OCI-LY7 (cell line): ENCODE measurements at regions not wholly inside any gene's neighbourhood (a gene's known extent, or its start where the extent isn't known, plus 50 kb on each side); places are given as distances from the start of the nearest gene placed in this dataset.

ENCODE experiments used
- BruUV-seq: library from RNA; stranded (reverse); fragments of 400-500 nt; replicated peaks from 2 replicates; lab custom pipeline; 2021; lab: Mats Ljungman, UMichigan
- CTCF ChIA-PET: fragments of 300-600 bp; sonication (Branson Sonifier 250); formaldehyde crosslinking; loops from one replicate; lab custom pipeline; 2022; ENCODE audit warnings: antibody characterized with exemption; ENCODE audit not compliant: unreplicated experiment; lab: Charles Lee
- POLR2A ChIA-PET: fragments of 300-600 bp; sonication (Branson Sonifier 250); formaldehyde crosslinking; loops from one replicate; lab custom pipeline; 2022; ENCODE audit warnings: antibody characterized with exemption; lab: Charles Lee
- DNase-seq: peaks from one replicate; pipeline ENCODE4 v3.0.0-alpha.2; 2015; ENCODE audit warnings: low spot score
- H2AFZ ChIP-seq: fragments of 200-600 bp; sonication (generic), shearing (Covaris generic); 2 replicates; pipeline ENCODE4 v1.6.1; 2014; ENCODE audit warnings: mild to moderate bottlenecking, antibody characterized with exemption, low read length, moderate library complexity
- H3K27ac ChIP-seq: fragments of 200-600 bp; sonication (generic); 2 replicates; pipeline ENCODE4 v1.5.1; 2014; ENCODE audit warnings: mixed run types, low read depth, mild to moderate bottlenecking, moderate library complexity, low read length, inconsistent platforms; ENCODE audit not compliant: poor library complexity, severe bottlenecking
- H3K36me3 ChIP-seq: fragments of 200-600 bp; sonication (generic); 2 replicates; pipeline ENCODE4 v1.6.1; 2014; ENCODE audit warnings: mild to moderate bottlenecking, antibody characterized with exemption, low read length, moderate library complexity, mixed read lengths; ENCODE audit not compliant: insufficient read depth
- H3K4me1 ChIP-seq: fragments of 200-600 bp; sonication (generic); 2 replicates; pipeline ENCODE4 v1.5.1; 2014; ENCODE audit warnings: mild to moderate bottlenecking, low read length; ENCODE audit not compliant: insufficient read depth, poor library complexity, severe bottlenecking
- H3K4me2 ChIP-seq: fragments of 200-600 bp; sonication (generic); 2 replicates; pipeline ENCODE4 v1.6.1; 2014; ENCODE audit warnings: mild to moderate bottlenecking, low read length
- H3K4me3 ChIP-seq: fragments of 200-600 bp; sonication (generic); 2 replicates; pipeline ENCODE4 v1.5.1; 2014; ENCODE audit warnings: mild to moderate bottlenecking, low read depth, low read length; ENCODE audit not compliant: poor library complexity, severe bottlenecking
- H3K79me2 ChIP-seq: fragments of 200-600 bp; sonication (generic); 2 replicates; pipeline ENCODE4 v1.6.1; 2016; ENCODE audit warnings: low read depth, mild to moderate bottlenecking, low read length, moderate library complexity, mixed read lengths; ENCODE audit not compliant: insufficient read depth
- H3K9me2 ChIP-seq: fragments of 200-600 bp; sonication (generic); 2 replicates; pipeline ENCODE4 v1.6.1; 2016; ENCODE audit warnings: mild to moderate bottlenecking, low read length, mixed read lengths; ENCODE audit not compliant: insufficient read depth
- H3K9me3 ChIP-seq: fragments of 200-600 bp; sonication (generic); 2 replicates; pipeline ENCODE4 v1.6.1; 2014; ENCODE audit warnings: mild to moderate bottlenecking, mixed run types, low read length, mixed read lengths
- H4K20me1 ChIP-seq: fragments of 200-600 bp; sonication (generic); 2 replicates; pipeline ENCODE4 v1.6.1; 2014; ENCODE audit warnings: mild to moderate bottlenecking, antibody characterized with exemption, low read length, moderate library complexity, mixed read lengths; ENCODE audit not compliant: insufficient read depth
- EZH2phosphoT487 ChIP-seq: fragments of 200-600 bp; sonication (generic); IDR thresholded peaks from 2 replicates; pipeline ENCODE4 v1.6.1; 2018; ENCODE audit warnings: low read depth, borderline replicate concordance, mild to moderate bottlenecking, mixed run types, antibody characterized with exemption, low read length, moderate library complexity, mixed read lengths
- intact Hi-C: fragments of 100-400 bp; cut with micrococcal nuclease; formaldehyde crosslinking; loops from one replicate; pipeline ENCODE4 v1.10.0; 2022; ENCODE audit not compliant: unreplicated experiment
- TF ChIP-seq, protein P1 (sequence below): fragments of 200-600 bp; sonication (generic); conservative IDR thresholded peaks from 2 replicates; pipeline ENCODE4 v1.5.1; 2014; ENCODE audit warnings: mild to moderate bottlenecking, antibody characterized with exemption, low read length, moderate library complexity, mixed read lengths

GRCh38 chrX:39047174-39047573 is 245.9 kb downstream of the MID1IP1 start:
- TF ChIP-seq, protein P1, sequence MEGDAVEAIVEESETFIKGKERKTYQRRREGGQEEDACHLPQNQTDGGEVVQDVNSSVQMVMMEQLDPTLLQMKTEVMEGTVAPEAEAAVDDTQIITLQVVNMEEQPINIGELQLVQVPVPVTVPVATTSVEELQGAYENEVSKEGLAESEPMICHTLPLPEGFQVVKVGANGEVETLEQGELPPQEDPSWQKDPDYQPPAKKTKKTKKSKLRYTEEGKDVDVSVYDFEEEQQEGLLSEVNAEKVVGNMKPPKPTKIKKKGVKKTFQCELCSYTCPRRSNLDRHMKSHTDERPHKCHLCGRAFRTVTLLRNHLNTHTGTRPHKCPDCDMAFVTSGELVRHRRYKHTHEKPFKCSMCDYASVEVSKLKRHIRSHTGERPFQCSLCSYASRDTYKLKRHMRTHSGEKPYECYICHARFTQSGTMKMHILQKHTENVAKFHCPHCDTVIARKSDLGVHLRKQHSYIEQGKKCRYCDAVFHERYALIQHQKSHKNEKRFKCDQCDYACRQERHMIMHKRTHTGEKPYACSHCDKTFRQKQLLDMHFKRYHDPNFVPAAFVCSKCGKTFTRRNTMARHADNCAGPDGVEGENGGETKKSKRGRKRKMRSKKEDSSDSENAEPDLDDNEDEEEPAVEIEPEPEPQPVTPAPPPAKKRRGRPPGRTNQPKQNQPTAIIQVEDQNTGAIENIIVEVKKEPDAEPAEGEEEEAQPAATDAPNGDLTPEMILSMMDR = no peak
- no peak for TF ChIP-seq EZH2phosphoT487
- Histone ChIP-seq H3K4me2 (no peak overlapping the region), H3K4me3 (no peak overlapping the region), H4K20me1 (no peaks in the 10 kb centered on the region), H3K36me3 (no peaks in the 10 kb centered on the region), H2AFZ (no peak overlapping the region), H3K79me2 (no peaks in the 10 kb centered on the region), H3K9me3 (no peaks in the 10 kb centered on the region), H3K4me1 (no peaks in the 10 kb centered on the region), H3K27ac (no peak overlapping the region), H3K9me2 (no peaks in the 10 kb centered on the region)
- ChIA-PET CTCF (no interaction called here), POLR2A (no interaction called here)
- no TSS peak for BruUV-seq
- intact Hi-C loops = no loop called here
- DNase-seq = no peak

DNA sequence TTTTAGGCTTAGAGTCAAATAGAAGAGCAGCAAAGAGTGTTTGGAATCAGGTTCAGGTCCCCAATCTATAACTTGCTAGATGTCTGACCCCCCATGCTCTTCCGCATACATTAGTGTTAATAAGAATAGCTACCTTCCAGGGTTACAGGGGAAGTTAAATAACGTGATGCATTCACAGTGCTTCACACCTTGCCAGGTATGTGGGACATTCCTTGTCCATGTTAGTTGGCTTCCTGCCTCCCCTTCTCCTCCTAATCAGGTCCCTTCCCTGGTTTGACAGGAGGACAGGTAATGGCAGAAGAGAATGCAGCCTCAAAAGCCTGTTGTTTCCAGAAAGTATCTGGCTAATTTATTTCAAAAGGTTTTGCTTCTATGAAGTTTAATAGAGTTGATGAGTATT is 248.7 kb downstream of the MID1IP1 start:
- no peaks in the 10 kb centered on the region for H3K36me3 ChIP-seq
- no peaks in the 10 kb centered on the region for H3K9me3 ChIP-seq
- ChIA-PET CTCF (no interaction called here), POLR2A (interaction anchor here (0.6 to 2.0 kb wide), 2 partner anchors 11 to 42 kb away, joined by 3 to 4 read pairs; no protein-coding TSS in a partner anchor)
- H3K4me2 ChIP-seq = no peak overlapping the region
- H3K27ac ChIP-seq = no peak overlapping the region
- no TSS peak for BruUV-seq
- no peak overlapping the region for H2AFZ ChIP-seq
- H3K4me3 ChIP-seq = no peak overlapping the region
- no peak for DNase-seq
- intact Hi-C loops = no loop called here
- H4K20me1 ChIP-seq = no peaks in the 10 kb centered on the region
- TF ChIP-seq EZH2phosphoT487 = no peak
- TF ChIP-seq, protein P1 = no peak
- H3K4me1 ChIP-seq = no peaks in the 10 kb centered on the region
- H3K9me2 ChIP-seq = no peaks in the 10 kb centered on the region
- no peaks in the 10 kb centered on the region for H3K79me2 ChIP-seq

DNA sequence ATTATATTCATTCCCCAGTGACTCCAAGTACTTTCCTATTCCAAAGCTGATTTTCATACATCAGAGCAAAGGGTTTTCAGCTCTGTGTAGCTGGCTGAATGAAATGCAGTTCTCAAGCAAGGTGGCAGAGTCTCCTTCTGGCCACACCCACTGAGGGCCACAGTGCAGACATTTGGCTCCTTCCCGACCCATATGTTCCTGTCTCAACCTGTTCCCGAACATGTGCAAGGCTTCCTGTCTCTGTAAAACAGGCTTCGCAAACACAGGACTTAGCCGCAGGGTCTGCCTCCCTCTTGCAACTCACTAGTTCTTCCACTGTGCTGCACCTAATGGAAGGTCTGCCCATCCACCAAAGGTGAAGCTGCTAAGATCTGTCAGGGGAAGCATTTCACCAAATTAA is 249.2 kb downstream of the MID1IP1 start:
- ChIA-PET CTCF (no interaction called here), POLR2A (interaction anchor here (0.6 to 2.0 kb wide), 2 partner anchors 10 to 42 kb away, joined by 3 to 4 read pairs; no protein-coding TSS in a partner anchor)
- no peak overlapping the region for H3K27ac ChIP-seq
- no TSS peak for BruUV-seq
- no peak for TF ChIP-seq EZH2phosphoT487
- TF ChIP-seq, protein P1 = no peak
- no peaks in the 10 kb centered on the region for H3K36me3 ChIP-seq
- H3K4me1 ChIP-seq = no peaks in the 10 kb centered on the region
- no peaks in the 10 kb centered on the region for H3K9me3 ChIP-seq
- H3K9me2 ChIP-seq = no peaks in the 10 kb centered on the region
- no peaks in the 10 kb centered on the region for H4K20me1 ChIP-seq
- intact Hi-C loops = no loop called here
- H2AFZ ChIP-seq = no peak overlapping the region
- no peak overlapping the region for H3K4me3 ChIP-seq
- no peak for DNase-seq
- H3K79me2 ChIP-seq = no peaks in the 10 kb centered on the region
- H3K4me2 ChIP-seq = no peak overlapping the region
